HepG2 (cell line): ENCODE measurements at regions not wholly inside any gene's neighbourhood (a gene's known extent, or its start where the extent isn't known, plus 50 kb on each side); places are given as distances from the start of the nearest gene placed in this dataset.

Experiments used
- ATAC-seq: fragments of 200-7000 bp; cut with Tn5 transposase; 3 replicates; pipeline ENCODE4 v1.9.1; 2020; ENCODE audit warnings: mild to moderate bottlenecking, moderate library complexity
- BruUV-seq: library from RNA; stranded (reverse); fragments of 400-500 nt; replicated peaks from 2 replicates; lab custom pipeline; 2021; lab: Mats Ljungman, UMichigan
- CTCF ChIA-PET: fragments of 300-600 bp; formaldehyde crosslinking; extraction: SDS; loops from one replicate; lab custom pipeline; 2021; ENCODE audit warnings: low total read pairs, inconsistent platforms, low intra/inter-chr PET ratio; lab: Yijun Ruan, JAX
- POLR2A ChIA-PET: fragments of 350-600 bp; sonication (Branson Sonifier 250); formaldehyde crosslinking; loops from one replicate; lab custom pipeline; 2020; ENCODE audit warnings: antibody characterized with exemption, inconsistent platforms; lab: Yijun Ruan, JAX
- DNase-seq: peaks from one replicate; pipeline ENCODE4 v3.0.0-alpha.2; 2015; ENCODE audit warnings: low spot score
- FAIRE-seq: peaks from 3 replicates; lab custom pipeline; 2011; peaks lifted over from hg19 to GRCh38; lab: Jason Lieb, UNC
- H2AFZ ChIP-seq: one replicate; pipeline ENCODE4 v1.6.1; 2011; ENCODE audit warnings: low read length, inconsistent platforms
- H3K27ac ChIP-seq: fragments of 300-600 bp; 3 replicates; pipeline ENCODE4 v1.8.0; 2011; ENCODE audit warnings: mixed run types, mild to moderate bottlenecking, mixed read lengths, low read length, inconsistent platforms; ENCODE audit not compliant: insufficient read depth; ENCODE audit errors: extremely low read length
- H3K27me3 ChIP-seq, 2 experiments: fragments of 200-600 bp in 1 of 2; 2 replicates in 1 of 2; 3 replicates in 1 of 2; pipeline versions ENCODE4 v1.6.0 to v1.8.0; 2011; ENCODE audit warnings: low read length in 2 of 2, mild to moderate bottlenecking in 2 of 2, moderate library complexity in 2 of 2, inconsistent platforms in 1 of 2; ENCODE audit not compliant: insufficient read depth in 2 of 2, control insufficient read depth in 1 of 2
- H3K36me3 ChIP-seq, 2 experiments: fragments of 200-600 bp in 1 of 2; replicated peaks in 1 of 2; 2 replicates in 1 of 2; 3 replicates in 1 of 2; pipeline versions ENCODE4 v1.5.1 to v1.8.0; 2011; ENCODE audit warnings: low read length in 2 of 2, inconsistent platforms in 1 of 2; ENCODE audit not compliant: insufficient read depth in 2 of 2, control insufficient read depth in 1 of 2
- H3K4me1 ChIP-seq: 2 replicates; pipeline ENCODE4 v1.5.1; 2012; ENCODE audit warnings: low read length, inconsistent platforms; ENCODE audit not compliant: insufficient read depth
- H3K4me2 ChIP-seq: 2 replicates; pipeline ENCODE4 v1.6.0; 2011; ENCODE audit warnings: low read depth, low read length, inconsistent platforms
- H3K4me3 ChIP-seq, 3 experiments: fragments of 200-600 bp in 1 of 3; sonication (generic), shearing (Covaris generic) in 1 of 3; replicated peaks in 1 of 3; 2 replicates each; pipeline ENCODE4 v1.5.1; 2011 to 2016; ENCODE audit warnings: low read length in 3 of 3, inconsistent platforms in 2 of 3, low read depth in 2 of 3, mild to moderate bottlenecking in 2 of 3, control low read depth in 1 of 3, mixed read lengths in 1 of 3; ENCODE audit not compliant: insufficient read depth in 1 of 3
- H3K79me2 ChIP-seq: one replicate; pipeline ENCODE4 v1.6.1; 2011; ENCODE audit warnings: low read length, inconsistent platforms; ENCODE audit not compliant: insufficient read depth
- H3K9ac ChIP-seq: 2 replicates; pipeline ENCODE4 v1.6.0; 2011; ENCODE audit warnings: mild to moderate bottlenecking, low read depth, low read length, inconsistent platforms; ENCODE audit not compliant: insufficient read depth
- H3K9me3 ChIP-seq: 2 replicates; pipeline ENCODE4 v1.5.1; 2012; ENCODE audit warnings: mild to moderate bottlenecking, low read length
- H4K20me1 ChIP-seq: 2 replicates; pipeline ENCODE4 v1.6.0; 2011; ENCODE audit warnings: inconsistent platforms, mild to moderate bottlenecking, low read length, moderate library complexity; ENCODE audit not compliant: insufficient read depth
- NFYC ChIP-seq: IDR thresholded peaks from 2 replicates; pipeline ENCODE4 v1.6.1; 2016; ENCODE audit warnings: missing genetic modification reagents, missing compliant biosample characterization
- ZNF180 ChIP-seq: sonication (generic); formaldehyde crosslinking; IDR thresholded peaks from 2 replicates; pipeline ENCODE4 v1.4.0; 2020; ENCODE audit warnings: low read depth, missing genetic modification reagents, borderline replicate concordance
- ZNF782 ChIP-seq: sonication (generic); formaldehyde crosslinking; IDR thresholded peaks from 2 replicates; pipeline ENCODE4 v1.4.0; 2020; ENCODE audit warnings: missing genetic modification reagents, mild to moderate bottlenecking, borderline replicate concordance
- ZNF792 ChIP-seq: IDR thresholded peaks from 2 replicates; pipeline ENCODE4 v1.6.1; 2016
- WGBS: methylation state at CpG from one replicate; pipeline ENCODE4 v1.1.6; 2017; ENCODE audit warnings: low lambda C conversion rate; 5-methylcytosine and 5-hydroxymethylcytosine counted together
- in situ Hi-C: cut with HindIII; loops from 2 replicates; pipeline ENCODE4 v1.10.0; 2017; ENCODE audit warnings: low pct_unique_long_range_greater_than_20kb; ENCODE audit not compliant: extremely low pct_ligation_motif_present
- intact Hi-C: fragments of 100-400 bp; cut with micrococcal nuclease; formaldehyde crosslinking; loops from one replicate; pipeline ENCODE4 v1.10.0; 2022; ENCODE audit not compliant: unreplicated experiment

DNA sequence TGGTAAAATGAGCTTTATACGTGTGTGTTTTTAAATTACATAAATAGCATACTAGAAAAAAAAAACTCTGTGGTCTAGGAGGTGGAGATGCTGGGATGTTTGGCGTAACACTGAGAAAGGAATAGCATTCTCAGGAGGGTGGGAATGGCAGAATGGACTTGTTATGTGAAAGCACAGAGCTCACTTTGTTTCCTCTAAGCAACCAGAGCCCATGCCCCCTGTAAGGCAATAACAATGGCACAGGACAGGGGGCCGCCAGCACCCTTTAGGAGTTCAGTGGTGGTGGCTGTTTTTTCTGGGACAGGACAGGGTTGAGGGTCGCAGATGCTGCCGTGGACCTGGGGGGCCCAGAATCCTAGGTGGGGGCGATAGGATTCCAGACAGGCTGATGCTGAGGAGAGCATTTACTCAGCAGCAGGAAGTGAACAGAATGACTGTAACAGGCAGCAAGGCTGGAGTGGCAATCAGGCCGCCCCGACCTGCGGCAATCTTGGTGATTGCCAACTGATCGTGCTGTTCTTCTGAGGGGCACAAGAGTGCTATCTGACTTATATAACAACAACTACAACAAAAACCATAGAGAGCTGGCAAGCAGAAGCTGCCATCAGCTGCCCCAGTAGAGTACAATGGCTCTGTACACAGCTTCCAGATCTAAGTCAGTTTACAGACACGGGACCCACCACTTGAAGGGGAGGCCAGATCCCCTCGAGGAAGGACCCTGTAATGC, 160.4 kb downstream of the UACA start:
- intact Hi-C loops = no loop called here
- Histone ChIP-seq H2AFZ (no peak overlapping the region), H3K79me2 (no peaks in the 10 kb centered on the region), H3K4me1 (peaks cover 35% of the 10 kb centered on the region), H3K36me3 (no peaks in the 10 kb centered on the region), H4K20me1 (no peaks in the 10 kb centered on the region), H3K4me2 (no peak overlapping the region), H3K27ac (no peak overlapping the region), H3K9me3 (peaks cover 5% of the 10 kb centered on the region; the same call in 1 of the 2 replicates), H3K27me3 (peaks cover 0 to 16% of the 10 kb centered on the region in 2 experiments; a peak in 2 of 5 replicates), H3K4me3 (no peak overlapping the region), H3K9ac (no peak overlapping the region)
- POLR2A ChIA-PET = no interaction called here
- TF ChIP-seq ZNF792 (no peak), NFYC (CRISPR knock-in tag) (no peak)
- CTCF ChIA-PET = no interaction called here
- FAIRE-seq = no peak
- DNase-seq = no peak
- no TSS peak for BruUV-seq
- no peak for ATAC-seq
- in situ Hi-C loops = no loop called here
- 47% methylated on average over 11 of the region's 12 CpGs for WGBS

DNA sequence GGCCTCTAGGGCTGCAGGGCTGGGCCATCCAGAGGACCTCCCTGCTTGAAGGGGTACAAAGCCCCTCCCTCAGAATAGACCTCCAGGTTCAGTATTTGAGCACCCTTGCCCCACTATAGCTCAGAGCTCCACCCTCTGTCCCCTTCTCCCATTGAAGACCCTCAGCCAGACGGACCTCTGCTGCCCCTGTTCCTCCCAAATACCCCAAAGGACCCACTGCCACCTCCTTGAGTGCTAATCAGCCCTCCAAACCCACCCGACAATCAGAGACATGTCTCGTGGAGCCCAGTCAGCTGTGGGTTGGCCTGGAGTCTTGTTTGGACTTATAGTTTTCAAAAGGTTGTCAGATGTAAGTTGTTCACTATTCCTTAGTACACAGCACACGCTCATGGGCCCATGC, 161.1 kb downstream of the UACA start:
- Histone ChIP-seq H3K4me2 (no peak overlapping the region), H3K27me3 (peaks cover 0 to 16% of the 10 kb centered on the region in 2 experiments; a peak in 2 of 5 replicates), H2AFZ (no peak overlapping the region), H3K9me3 (peaks cover 5% of the 10 kb centered on the region; the same call in 1 of the 2 replicates), H3K27ac (no peak overlapping the region), H3K9ac (no peak overlapping the region), H3K4me1 (peaks cover 41% of the 10 kb centered on the region), H3K79me2 (no peaks in the 10 kb centered on the region), H3K4me3 (no peak overlapping the region), H4K20me1 (no peaks in the 10 kb centered on the region), H3K36me3 (no peaks in the 10 kb centered on the region)
- ATAC-seq (no peak), DNase-seq (no peak), FAIRE-seq (no peak)
- CTCF ChIA-PET = no interaction called here
- intact Hi-C loops (no loop called here), in situ Hi-C loops (no loop called here)
- WGBS = 69% methylated on average over 4 of the region's 4 CpGs
- no TSS peak for BruUV-seq
- TF ChIP-seq ZNF180 = no peak
- TF ChIP-seq ZNF782 = no peak
- POLR2A ChIA-PET = no interaction called here
